Nephron (organoid): ENCODE measurements at regions not wholly inside any gene's neighbourhood (a gene's known extent, or its start where the extent isn't known, plus 50 kb on each side); places are given as distances from the start of the nearest gene placed in this dataset.

Source experiments
- H3K27ac Mint-ChIP-seq, 3 experiments: 2 replicates each; pipeline ENCODE4 v1.8.0; 2020; ENCODE audit warnings: mixed read lengths in 3 of 3, mild to moderate bottlenecking in 2 of 3, moderate library complexity in 1 of 3
- H3K27me3 Mint-ChIP-seq: 2 replicates; pipeline ENCODE4 v1.8.0; 2021; ENCODE audit warnings: low read depth, mild to moderate bottlenecking, moderate library complexity, mixed read lengths
- H3K36me3 Mint-ChIP-seq: 2 replicates; pipeline ENCODE4 v1.8.0; 2020; ENCODE audit warnings: low read depth, mixed read lengths
- H3K4me1 Mint-ChIP-seq: 2 replicates; pipeline ENCODE4 v1.8.0; 2020; ENCODE audit warnings: mixed read lengths
- H3K4me3 Mint-ChIP-seq, 3 experiments: 2 replicates each; pipeline ENCODE4 v1.8.0; 2020; ENCODE audit warnings: mild to moderate bottlenecking in 3 of 3, mixed read lengths in 3 of 3, moderate library complexity in 2 of 3
- H3K9me3 Mint-ChIP-seq: 2 replicates; pipeline ENCODE4 v1.8.0; 2020; ENCODE audit warnings: mixed read lengths
- CTCF ChIP-seq, 3 experiments: fragments of 200-600 bp; sonication (generic); IDR thresholded peaks; one replicate each; pipeline ENCODE4 v1.5.0; 2021; ENCODE audit warnings: antibody characterized with exemption in 3 of 3; ENCODE audit not compliant: unreplicated experiment in 3 of 3

- Mint-ChIP-seq H3K36me3 (no peaks in the 10 kb centered on the region), H3K4me3 (no peak overlapping the region), H3K27me3 (peaks cover 34% of the 10 kb centered on the region), H3K27ac (no peak overlapping the region), H3K9me3 (no peaks in the 10 kb centered on the region), H3K4me1 (no peaks in the 10 kb centered on the region)
- no peak for TF ChIP-seq CTCF (IDR thresholded peaks at IDR 0.05; ENCODE audit: unreplicated experiment in 3 of 3)
Measured at GRCh38 chr1:37135032-37135431, 100.7 kb upstream of the GRIK3 start.

- Mint-ChIP-seq H3K36me3 (no peaks in the 10 kb centered on the region), H3K4me1 (no peaks in the 10 kb centered on the region), H3K27me3 (peaks cover 19% of the 10 kb centered on the region), H3K9me3 (no peaks in the 10 kb centered on the region), H3K27ac (no peak overlapping the region), H3K4me3 (no peak overlapping the region)
- no peak for TF ChIP-seq CTCF (IDR thresholded peaks at IDR 0.05; ENCODE audit: unreplicated experiment in 3 of 3)
Measured at GRCh38 chr1:37137014-37137413, 102.7 kb upstream of the GRIK3 start.

GRCh38 chr1:37137601-37138000, 103.3 kb upstream of the GRIK3 start:
- Mint-ChIP-seq H3K27ac (no peak overlapping the region), H3K4me1 (no peaks in the 10 kb centered on the region), H3K9me3 (no peaks in the 10 kb centered on the region), H3K36me3 (no peaks in the 10 kb centered on the region), H3K4me3 (no peak overlapping the region), H3K27me3 (peaks cover 25% of the 10 kb centered on the region)
- TF ChIP-seq CTCF (IDR thresholded peaks at IDR 0.05; ENCODE audit: unreplicated experiment in 3 of 3) = no peak

- TF ChIP-seq CTCF (IDR thresholded peaks at IDR 0.05; ENCODE audit: unreplicated experiment in 3 of 3) = no peak
- Mint-ChIP-seq H3K27ac (no peak overlapping the region), H3K4me3 (no peak overlapping the region), H3K4me1 (no peaks in the 10 kb centered on the region), H3K36me3 (no peaks in the 10 kb centered on the region), H3K9me3 (no peaks in the 10 kb centered on the region), H3K27me3 (peaks cover 19% of the 10 kb centered on the region)
Measured at GRCh38 chr1:37143800-37144199, 109.5 kb upstream of the GRIK3 start.

GRCh38 chr1:37146071-37146470, 111.8 kb upstream of the GRIK3 start:
- H3K36me3 Mint-ChIP-seq = no peaks in the 10 kb centered on the region
- no peak overlapping the region for H3K27ac Mint-ChIP-seq
- TF ChIP-seq CTCF (IDR thresholded peaks at IDR 0.05; ENCODE audit: unreplicated experiment in 3 of 3) = no peak
- H3K4me3 Mint-ChIP-seq = no peak overlapping the region
- no peaks in the 10 kb centered on the region for H3K4me1 Mint-ChIP-seq
- H3K27me3 Mint-ChIP-seq = peaks cover 24% of the 10 kb centered on the region
- H3K9me3 Mint-ChIP-seq = no peaks in the 10 kb centered on the region

- Mint-ChIP-seq H3K4me1 (no peaks in the 10 kb centered on the region), H3K27me3 (peaks cover 23% of the 10 kb centered on the region), H3K4me3 (no peak overlapping the region), H3K27ac (no peak overlapping the region), H3K9me3 (no peaks in the 10 kb centered on the region), H3K36me3 (no peaks in the 10 kb centered on the region)
- TF ChIP-seq CTCF (IDR thresholded peaks at IDR 0.05; ENCODE audit: unreplicated experiment in 3 of 3) = no peak
Measured at GRCh38 chr1:37147392-37147831, 113.1 kb upstream of the GRIK3 start.
